NCI-H187 (cell line): ENCODE measurements at regions not wholly inside any gene's neighbourhood (a gene's known extent, or its start where the extent isn't known, plus 50 kb on each side); places are given as distances from the start of the nearest gene placed in this dataset.

ENCODE experiments used
- DNase-seq, 2 experiments: peaks; one replicate each; lab custom pipeline; 2025; lab: John Stamatoyannopoulos, UW

- no peak for DNase-seq
Measured at GRCh38 chr5:115402822-115403577, 106.5 kb upstream of the CCDC112 start.

GRCh38 chr5:115402092-115402491 is 105.6 kb upstream of the CCDC112 start:
- no peak for DNase-seq

- no peak for DNase-seq
Measured at GRCh38 chr5:115398719-115399118, 102.3 kb upstream of the CCDC112 start.

GRCh38 chr5:115396688-115397087 is 100.2 kb upstream of the CCDC112 start:
- no peak for DNase-seq

GRCh38 chr5:115396081-115396480 is 99.6 kb upstream of the CCDC112 start:
- DNase-seq = no peak

GRCh38 chr5:115394531-115394930 is 98.1 kb upstream of the CCDC112 start:
- DNase-seq = no peak

- no peak for DNase-seq
Measured at GRCh38 chr5:115393239-115393638, 96.8 kb upstream of the CCDC112 start.

- DNase-seq = no peak
Measured at GRCh38 chr5:115392611-115393010, 96.2 kb upstream of the CCDC112 start.

GRCh38 chr5:115391780-115392179 is 95.3 kb upstream of the CCDC112 start:
- DNase-seq = no peak

- DNase-seq = no peak
Measured at GRCh38 chr5:115389799-115390382, 93.4 kb upstream of the CCDC112 start.

- no peak for DNase-seq
Measured at GRCh38 chr5:115389034-115389798, 92.8 kb upstream of the CCDC112 start.

- DNase-seq = no peak
Measured at GRCh38 chr5:115388240-115388639, 91.8 kb upstream of the CCDC112 start.

- DNase-seq = no peak
Measured at GRCh38 chr5:115387816-115388215, 91.4 kb upstream of the CCDC112 start.

- DNase-seq = no peak
Measured at GRCh38 chr5:115386657-115387056, 90.2 kb upstream of the CCDC112 start.

- DNase-seq = no peak
Measured at GRCh38 chr5:115384587-115385375, 88.3 kb upstream of the CCDC112 start.

- DNase-seq = no peak
Measured at GRCh38 chr5:115382989-115383388, 86.5 kb upstream of the CCDC112 start.

GRCh38 chr5:115381911-115382662 is 85.6 kb upstream of the CCDC112 start:
- no peak for DNase-seq

GRCh38 chr5:115379622-115380344 is 83.3 kb upstream of the CCDC112 start:
- no peak for DNase-seq

GRCh38 chr5:115378754-115379153 is 82.3 kb upstream of the CCDC112 start:
- no peak for DNase-seq

- DNase-seq = no peak
Measured at GRCh38 chr5:115377468-115378217, 81.2 kb upstream of the CCDC112 start.
